A549 (cell line): ENCODE measurements at regions not wholly inside any gene's neighbourhood (a gene's known extent, or its start where the extent isn't known, plus 50 kb on each side); places are given as distances from the start of the nearest gene placed in this dataset.

Experiments
- ATAC-seq, 2 experiments: fragments of 200-7000 bp in 1 of 2; fragments of >200 bp in 1 of 2; cut with Nextera tagmentation in 1 of 2; cut with Tn5 transposase in 1 of 2; 3 replicates each; pipeline versions ENCODE4 v1.8.0 to v1.9.1; 2018 to 2020; ENCODE audit warnings: mild to moderate bottlenecking in 1 of 2, moderate library complexity in 1 of 2
- CTCF ChIA-PET: fragments of 300-600 bp; sonication (Branson Sonifier 250); formaldehyde crosslinking; extraction: SDS; loops from one replicate; lab custom pipeline; 2021; ENCODE audit warnings: antibody characterized with exemption, inconsistent platforms; lab: Yijun Ruan, JAX
- POLR2A ChIA-PET: fragments of 350-600 bp; formaldehyde crosslinking; extraction: SDS; loops from one replicate; lab custom pipeline; 2021; ENCODE audit warnings: antibody characterized with exemption, inconsistent platforms; lab: Yijun Ruan, JAX
- DNase-seq, 2 experiments: peaks; one replicate each; pipeline versions ENCODE4 v3.0.0 to v3.0.0-alpha.2; 2011 to 2016; ENCODE audit warnings: low read depth in 1 of 2, low spot score in 1 of 2
- FAIRE-seq: peaks from 2 replicates; lab custom pipeline; 2011; peaks lifted over from hg19 to GRCh38; lab: Jason Lieb, UNC
- H3K27ac ChIP-seq, 2 experiments: fragments of >200 bp; sonication (Bioruptor Twin); formaldehyde crosslinking; 3 replicates each; pipeline ENCODE4 v1.5.1; 2016 to 2017
- H3K4me1 ChIP-seq: fragments of >200 bp; sonication (Bioruptor Twin); formaldehyde crosslinking; 3 replicates; pipeline ENCODE4 v1.6.1; 2016
- H3K4me2 ChIP-seq: fragments of >200 bp; sonication (Bioruptor Twin); formaldehyde crosslinking; 3 replicates; pipeline ENCODE4 v1.6.1; 2016
- H3K4me3 ChIP-seq: fragments of >200 bp; sonication (Bioruptor Twin); formaldehyde crosslinking; 3 replicates; pipeline ENCODE4 v1.5.1; 2016
- H3K9me3 ChIP-seq: fragments of >200 bp; sonication (Bioruptor Twin); formaldehyde crosslinking; 3 replicates; pipeline ENCODE4 v1.6.1; 2016
- CBX2 ChIP-seq: fragments of 200-600 bp; sonication (generic); IDR thresholded peaks from 2 replicates; pipeline ENCODE4 v1.6.1; 2016; ENCODE audit warnings: low read depth, mild to moderate bottlenecking, borderline replicate concordance
- CBX8 ChIP-seq: fragments of 200-600 bp; sonication (generic); IDR thresholded peaks from 2 replicates; pipeline ENCODE4 v1.6.1; 2016
- CHD2 ChIP-seq: fragments of 150-350 bp; IDR thresholded peaks from 2 replicates; pipeline ENCODE4 v1.6.1; 2014; ENCODE audit warnings: low read length; ENCODE audit not compliant: partially characterized antibody
- CHD4 ChIP-seq: fragments of 200-600 bp; sonication (generic); IDR thresholded peaks from 2 replicates; pipeline ENCODE4 v1.6.1; 2016; ENCODE audit warnings: antibody characterized with exemption, mild to moderate bottlenecking, borderline replicate concordance
- EHF ChIP-seq: fragments of 250-450 bp; sonication (Bioruptor Pico); IDR thresholded peaks from 2 replicates; pipeline ENCODE4 v1.5.0; 2020; ENCODE audit warnings: mild to moderate bottlenecking
- EP300 ChIP-seq, 2 experiments: fragments of >200 bp; sonication (Bioruptor Twin); formaldehyde crosslinking; IDR thresholded peaks; 2 replicates in 1 of 2; 3 replicates in 1 of 2; pipeline ENCODE4 v1.6.1; 2016 to 2017
- ESRRA ChIP-seq: fragments of 150-350 bp; IDR thresholded peaks from 2 replicates; pipeline ENCODE4 v1.6.1; 2014; ENCODE audit warnings: mild to moderate bottlenecking, low read length, borderline replicate concordance
- FOSL2 ChIP-seq, 2 experiments: fragments of 450-650 bp in 1 of 2; fragments of >200 bp in 1 of 2; sonication (Bioruptor Twin) in 1 of 2; formaldehyde crosslinking; IDR thresholded peaks; 2 replicates each; pipeline versions ENCODE4 v1.5.0 to v1.6.1; 2016 to 2020; ENCODE audit warnings: mild to moderate bottlenecking in 1 of 2, moderate library complexity in 1 of 2
- FOXS1 ChIP-seq: fragments of 250-450 bp; sonication (Bioruptor Pico); IDR thresholded peaks from 2 replicates; pipeline ENCODE4 v1.5.0; 2020; ENCODE audit warnings: mild to moderate bottlenecking, moderate library complexity
- GATA3 ChIP-seq: IDR thresholded peaks from 2 replicates; pipeline ENCODE4 v1.6.1; 2012; ENCODE audit warnings: borderline replicate concordance
- HDAC2 ChIP-seq: fragments of 200-600 bp; sonication (generic); IDR thresholded peaks from 2 replicates; pipeline ENCODE4 v1.6.1; 2016
- HOXA7 ChIP-seq: fragments of 250-450 bp; sonication (Bioruptor Pico); IDR thresholded peaks from 2 replicates; pipeline ENCODE4 v1.5.0; 2020; ENCODE audit warnings: mild to moderate bottlenecking, moderate library complexity
- HOXB5 ChIP-seq: fragments of 250-450 bp; sonication (Bioruptor Pico); IDR thresholded peaks from 2 replicates; pipeline ENCODE4 v1.5.0; 2020; ENCODE audit warnings: mild to moderate bottlenecking, moderate library complexity
- JUN ChIP-seq, 2 experiments: fragments of >200 bp; sonication (Bioruptor Twin); formaldehyde crosslinking; IDR thresholded peaks; 2 replicates in 1 of 2; 3 replicates in 1 of 2; pipeline ENCODE4 v1.6.1; 2016 to 2017
- JUNB ChIP-seq: fragments of >200 bp; sonication (Bioruptor Twin); formaldehyde crosslinking; IDR thresholded peaks from 2 replicates; pipeline ENCODE4 v1.6.1; 2016
- KDM5A ChIP-seq: fragments of 200-600 bp; sonication (generic); IDR thresholded peaks from 2 replicates; pipeline ENCODE4 v1.6.1; 2016; ENCODE audit warnings: antibody characterized with exemption, mild to moderate bottlenecking
- MAZ ChIP-seq: fragments of 150-350 bp; IDR thresholded peaks from 2 replicates; pipeline ENCODE4 v1.6.1; 2014; ENCODE audit warnings: antibody characterized with exemption, low read depth, low read length, borderline replicate concordance
- MYC ChIP-seq: IDR thresholded peaks from 2 replicates; pipeline ENCODE4 v1.6.1; 2012; ENCODE audit warnings: mild to moderate bottlenecking, inconsistent platforms, low read length, improper control_type of control experiment, borderline replicate concordance
- NFE2L2 ChIP-seq: fragments of 150-350 bp; conservative IDR thresholded peaks from 2 replicates; pipeline ENCODE4 v1.6.1; 2014; ENCODE audit warnings: low read length
- NPAS2 ChIP-seq: fragments of 250-450 bp; sonication (Bioruptor Pico); IDR thresholded peaks from 2 replicates; pipeline ENCODE4 v1.8.0; 2022; ENCODE audit warnings: mild to moderate bottlenecking, moderate library complexity, borderline replicate concordance
- NR3C1 ChIP-seq: fragments of >200 bp; sonication (Bioruptor Twin); formaldehyde crosslinking; IDR thresholded peaks from 3 replicates; pipeline ENCODE4 v1.6.1; 2017
- PHF8 ChIP-seq: fragments of 200-600 bp; sonication (generic); IDR thresholded peaks from 2 replicates; pipeline ENCODE4 v1.6.1; 2016; ENCODE audit warnings: low read depth, mild to moderate bottlenecking, antibody characterized with exemption, moderate library complexity, borderline replicate concordance
- POLR2A ChIP-seq: IDR thresholded peaks from 2 replicates; pipeline ENCODE4 v1.6.1; 2012; ENCODE audit warnings: mild to moderate bottlenecking, low read length
- RAD21 ChIP-seq, 2 experiments: fragments of >200 bp in 1 of 2; sonication (Bioruptor Twin) in 1 of 2; formaldehyde crosslinking in 1 of 2; IDR thresholded peaks in 1 of 2; conservative IDR thresholded peaks in 1 of 2; 2 replicates in 1 of 2; 3 replicates in 1 of 2; pipeline ENCODE4 v1.6.1; 2012 to 2018; ENCODE audit warnings: inconsistent platforms in 1 of 2
- RCOR1 ChIP-seq: fragments of 150-350 bp; IDR thresholded peaks from 2 replicates; pipeline ENCODE4 v1.6.1; 2014; ENCODE audit warnings: antibody characterized with exemption, low read length, low read depth
- SREBF2 ChIP-seq: fragments of 450-650 bp; IDR thresholded peaks from 2 replicates; pipeline ENCODE4 v1.6.1; 2014; ENCODE audit warnings: mild to moderate bottlenecking, moderate library complexity
- TP53 ChIP-seq: fragments of 250-450 bp; sonication (Bioruptor Pico); IDR thresholded peaks from 2 replicates; pipeline ENCODE4 v1.5.0; 2021; ENCODE audit warnings: mild to moderate bottlenecking, moderate library complexity
- ZFP36 ChIP-seq: fragments of 450-650 bp; IDR thresholded peaks from 2 replicates; pipeline ENCODE4 v1.6.1; 2014; ENCODE audit warnings: borderline replicate concordance; ENCODE audit not compliant: partially characterized antibody
- ZSCAN20 ChIP-seq: fragments of 250-450 bp; sonication (Bioruptor Pico); IDR thresholded peaks from 2 replicates; pipeline ENCODE4 v1.8.0; 2022; ENCODE audit warnings: mild to moderate bottlenecking, moderate library complexity
- WGBS: methylation state at CpG from one replicate; pipeline ENCODE4 v1.1.6; 2017; ENCODE audit errors: missing lambda C conversion rate; 5-methylcytosine and 5-hydroxymethylcytosine counted together
- TF ChIP-seq, protein P1 (sequence below): fragments of >200 bp; sonication (Bioruptor Twin); formaldehyde crosslinking; IDR thresholded peaks from 3 replicates; pipeline ENCODE4 v1.5.1; 2016
- TF ChIP-seq, protein P2 (sequence below): fragments of 200-600 bp; sonication (generic); IDR thresholded peaks from 2 replicates; pipeline ENCODE4 v1.6.1; 2016; ENCODE audit warnings: antibody characterized with exemption, mild to moderate bottlenecking, moderate library complexity
- TF ChIP-seq, protein P3 (sequence below): IDR thresholded peaks from 2 replicates; pipeline ENCODE4 v1.6.1; 2012

DNA sequence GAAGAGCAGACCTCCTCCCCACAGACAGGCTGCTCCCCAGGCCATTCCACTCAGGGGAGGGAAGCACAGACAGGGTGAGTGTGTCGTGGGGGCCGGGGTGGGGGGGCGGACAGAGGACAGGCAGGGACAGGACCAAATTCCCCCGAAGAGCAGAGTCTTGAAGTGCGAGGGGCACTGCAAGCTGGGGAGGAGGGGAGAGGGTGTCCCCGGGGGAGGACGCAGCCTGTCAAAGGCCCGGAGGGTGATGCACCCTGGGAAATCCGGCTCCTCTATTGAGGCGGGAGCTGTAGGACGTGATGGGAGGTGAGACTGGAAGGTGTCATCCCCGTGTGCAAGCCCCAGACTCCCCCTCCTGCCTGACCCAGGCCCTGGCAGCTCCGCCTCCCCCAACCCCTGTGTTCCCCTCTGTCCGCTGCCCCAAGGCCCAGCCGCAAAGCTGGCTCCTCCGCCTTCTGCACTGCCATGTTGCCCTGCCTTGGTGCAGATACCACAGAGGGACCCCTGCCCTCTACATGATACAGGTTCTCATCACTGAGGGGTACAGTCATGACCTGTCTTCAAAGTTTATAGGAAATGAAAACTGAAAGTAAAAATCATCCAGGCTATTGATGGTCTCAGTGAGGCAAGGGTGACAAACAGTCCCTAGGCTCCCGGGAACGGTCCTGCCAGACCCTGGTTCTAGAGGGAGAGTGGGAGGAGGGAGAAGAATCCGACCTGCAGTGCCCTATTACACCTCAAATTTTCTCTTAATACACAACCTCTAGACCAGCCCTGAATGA lies 76.3 kb upstream of the IQSEC1 start:
- Histone ChIP-seq H3K4me3 (no peak overlapping the region), H3K4me1 (no peaks in the 10 kb centered on the region), H3K4me2 (no peak overlapping the region), H3K27ac (no peak overlapping the region), H3K9me3 (no peaks in the 10 kb centered on the region)
- TF ChIP-seq CHD2: no peak
- no peak for TF ChIP-seq ESRRA
- no peak for TF ChIP-seq POLR2A
- TF ChIP-seq GATA3: no peak
- TF ChIP-seq MAZ: no peak
- TF ChIP-seq NFE2L2: no peak
- no peak for TF ChIP-seq PHF8
- TF ChIP-seq RCOR1: no peak
- TF ChIP-seq ZFP36: no peak
- TF ChIP-seq, protein P1, sequence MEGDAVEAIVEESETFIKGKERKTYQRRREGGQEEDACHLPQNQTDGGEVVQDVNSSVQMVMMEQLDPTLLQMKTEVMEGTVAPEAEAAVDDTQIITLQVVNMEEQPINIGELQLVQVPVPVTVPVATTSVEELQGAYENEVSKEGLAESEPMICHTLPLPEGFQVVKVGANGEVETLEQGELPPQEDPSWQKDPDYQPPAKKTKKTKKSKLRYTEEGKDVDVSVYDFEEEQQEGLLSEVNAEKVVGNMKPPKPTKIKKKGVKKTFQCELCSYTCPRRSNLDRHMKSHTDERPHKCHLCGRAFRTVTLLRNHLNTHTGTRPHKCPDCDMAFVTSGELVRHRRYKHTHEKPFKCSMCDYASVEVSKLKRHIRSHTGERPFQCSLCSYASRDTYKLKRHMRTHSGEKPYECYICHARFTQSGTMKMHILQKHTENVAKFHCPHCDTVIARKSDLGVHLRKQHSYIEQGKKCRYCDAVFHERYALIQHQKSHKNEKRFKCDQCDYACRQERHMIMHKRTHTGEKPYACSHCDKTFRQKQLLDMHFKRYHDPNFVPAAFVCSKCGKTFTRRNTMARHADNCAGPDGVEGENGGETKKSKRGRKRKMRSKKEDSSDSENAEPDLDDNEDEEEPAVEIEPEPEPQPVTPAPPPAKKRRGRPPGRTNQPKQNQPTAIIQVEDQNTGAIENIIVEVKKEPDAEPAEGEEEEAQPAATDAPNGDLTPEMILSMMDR: no peak
- no peak for TF ChIP-seq CBX8
- TF ChIP-seq MYC: no peak
- no peak for TF ChIP-seq JUN (IDR thresholded peaks at IDR 0.05)
- TF ChIP-seq, protein P2, sequence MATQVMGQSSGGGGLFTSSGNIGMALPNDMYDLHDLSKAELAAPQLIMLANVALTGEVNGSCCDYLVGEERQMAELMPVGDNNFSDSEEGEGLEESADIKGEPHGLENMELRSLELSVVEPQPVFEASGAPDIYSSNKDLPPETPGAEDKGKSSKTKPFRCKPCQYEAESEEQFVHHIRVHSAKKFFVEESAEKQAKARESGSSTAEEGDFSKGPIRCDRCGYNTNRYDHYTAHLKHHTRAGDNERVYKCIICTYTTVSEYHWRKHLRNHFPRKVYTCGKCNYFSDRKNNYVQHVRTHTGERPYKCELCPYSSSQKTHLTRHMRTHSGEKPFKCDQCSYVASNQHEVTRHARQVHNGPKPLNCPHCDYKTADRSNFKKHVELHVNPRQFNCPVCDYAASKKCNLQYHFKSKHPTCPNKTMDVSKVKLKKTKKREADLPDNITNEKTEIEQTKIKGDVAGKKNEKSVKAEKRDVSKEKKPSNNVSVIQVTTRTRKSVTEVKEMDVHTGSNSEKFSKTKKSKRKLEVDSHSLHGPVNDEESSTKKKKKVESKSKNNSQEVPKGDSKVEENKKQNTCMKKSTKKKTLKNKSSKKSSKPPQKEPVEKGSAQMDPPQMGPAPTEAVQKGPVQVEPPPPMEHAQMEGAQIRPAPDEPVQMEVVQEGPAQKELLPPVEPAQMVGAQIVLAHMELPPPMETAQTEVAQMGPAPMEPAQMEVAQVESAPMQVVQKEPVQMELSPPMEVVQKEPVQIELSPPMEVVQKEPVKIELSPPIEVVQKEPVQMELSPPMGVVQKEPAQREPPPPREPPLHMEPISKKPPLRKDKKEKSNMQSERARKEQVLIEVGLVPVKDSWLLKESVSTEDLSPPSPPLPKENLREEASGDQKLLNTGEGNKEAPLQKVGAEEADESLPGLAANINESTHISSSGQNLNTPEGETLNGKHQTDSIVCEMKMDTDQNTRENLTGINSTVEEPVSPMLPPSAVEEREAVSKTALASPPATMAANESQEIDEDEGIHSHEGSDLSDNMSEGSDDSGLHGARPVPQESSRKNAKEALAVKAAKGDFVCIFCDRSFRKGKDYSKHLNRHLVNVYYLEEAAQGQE: no peak
- TF ChIP-seq CHD4: no peak
- TF ChIP-seq EHF (CRISPR knock-in tag): no peak
- TF ChIP-seq KDM5A: no peak
- TF ChIP-seq NR3C1: no peak
- TF ChIP-seq HOXB5 (CRISPR knock-in tag): no peak
- TF ChIP-seq, protein P3, sequence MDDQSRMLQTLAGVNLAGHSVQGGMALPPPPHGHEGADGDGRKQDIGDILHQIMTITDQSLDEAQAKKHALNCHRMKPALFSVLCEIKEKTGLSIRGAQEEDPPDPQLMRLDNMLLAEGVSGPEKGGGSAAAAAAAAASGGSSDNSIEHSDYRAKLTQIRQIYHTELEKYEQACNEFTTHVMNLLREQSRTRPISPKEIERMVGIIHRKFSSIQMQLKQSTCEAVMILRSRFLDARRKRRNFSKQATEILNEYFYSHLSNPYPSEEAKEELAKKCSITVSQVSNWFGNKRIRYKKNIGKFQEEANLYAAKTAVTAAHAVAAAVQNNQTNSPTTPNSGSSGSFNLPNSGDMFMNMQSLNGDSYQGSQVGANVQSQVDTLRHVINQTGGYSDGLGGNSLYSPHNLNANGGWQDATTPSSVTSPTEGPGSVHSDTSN: no peak
- FAIRE-seq: no peak
- WGBS: 65% methylated on average over 17 of the region's 19 CpGs
- ChIA-PET POLR2A (no interaction called here), CTCF (no interaction called here)
- ATAC-seq: no peak
- no peak for DNase-seq

DNA sequence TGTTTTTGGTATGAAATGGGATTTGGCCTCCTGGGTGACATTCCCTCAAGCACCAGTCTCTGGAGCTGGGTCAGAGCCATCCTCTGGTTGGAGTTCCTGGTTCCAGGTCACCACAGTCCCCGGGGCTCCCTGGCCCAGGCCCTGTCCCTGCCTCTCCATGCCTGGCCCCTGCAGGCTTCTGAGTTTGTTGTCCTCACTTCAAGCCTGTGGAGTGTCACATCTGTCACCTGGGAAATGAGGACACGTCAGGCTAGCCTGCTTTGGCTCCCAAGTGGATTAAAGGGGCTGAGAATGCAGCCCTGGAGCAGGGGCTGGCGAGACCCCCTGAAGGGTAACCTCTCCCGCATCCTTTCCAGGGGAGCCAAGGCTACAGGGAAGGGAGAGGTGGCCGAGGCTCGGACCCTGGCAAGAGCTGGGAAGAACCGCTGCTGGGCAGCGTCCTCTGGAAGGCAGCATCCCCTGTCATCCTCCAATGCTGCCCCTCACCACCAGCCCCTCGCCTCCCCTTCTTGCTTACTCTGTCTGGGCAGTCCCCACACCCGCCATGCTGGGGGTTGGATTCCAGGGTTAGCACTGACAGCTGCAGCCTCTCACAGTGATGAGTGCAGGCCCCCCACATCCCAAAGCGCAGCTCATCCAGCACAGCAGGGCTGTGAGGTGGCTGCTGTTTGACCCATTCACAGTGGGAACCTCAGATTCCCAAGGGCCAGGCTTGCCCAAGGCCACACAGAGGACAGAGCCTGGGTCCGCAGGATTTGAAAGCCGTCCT lies 75.5 kb upstream of the IQSEC1 start:
- H3K4me3 ChIP-seq: no peak overlapping the region
- no peak overlapping the region for H3K4me2 ChIP-seq
- no peak overlapping the region for H3K27ac ChIP-seq
- TF ChIP-seq EP300 (IDR thresholded peaks at IDR 0.05) (no peak), TP53 (CRISPR knock-in tag) (no peak), HDAC2 (no peak), JUN (IDR thresholded peaks at IDR 0.05) (no peak), KDM5A (no peak), RAD21 (conservative IDR thresholded peaks at IDR 0.05 in 1 of 2, IDR thresholded peaks at IDR 0.05 in 1 of 2) (no peak), FOXS1 (CRISPR knock-in tag) (no peak), ZSCAN20 (CRISPR knock-in tag) (no peak), FOSL2 (IDR thresholded peaks at IDR 0.05) (no peak), FOSL2 (CRISPR knock-in tag; IDR thresholded peaks at IDR 0.05) (no peak), CBX2 (no peak), SREBF2 (no peak), NPAS2 (CRISPR knock-in tag) (no peak), JUNB (no peak), HOXA7 (CRISPR knock-in tag) (no peak), NR3C1 (no peak)
- H3K9me3 ChIP-seq: no peaks in the 10 kb centered on the region
- no peak for FAIRE-seq
- DNase-seq: no peak
- CTCF ChIA-PET: no interaction called here
- 65% methylated on average over 11 of the region's 13 CpGs for WGBS
- H3K4me1 ChIP-seq: no peaks in the 10 kb centered on the region
- ATAC-seq: no peak
- POLR2A ChIA-PET: no interaction called here
